ENCODE measurements at regions not wholly inside any gene's neighbourhood (a gene's known extent, or its start where the extent isn't known, plus 50 kb on each side); places are given as distances from the start of the nearest gene placed in this dataset.

DNA sequence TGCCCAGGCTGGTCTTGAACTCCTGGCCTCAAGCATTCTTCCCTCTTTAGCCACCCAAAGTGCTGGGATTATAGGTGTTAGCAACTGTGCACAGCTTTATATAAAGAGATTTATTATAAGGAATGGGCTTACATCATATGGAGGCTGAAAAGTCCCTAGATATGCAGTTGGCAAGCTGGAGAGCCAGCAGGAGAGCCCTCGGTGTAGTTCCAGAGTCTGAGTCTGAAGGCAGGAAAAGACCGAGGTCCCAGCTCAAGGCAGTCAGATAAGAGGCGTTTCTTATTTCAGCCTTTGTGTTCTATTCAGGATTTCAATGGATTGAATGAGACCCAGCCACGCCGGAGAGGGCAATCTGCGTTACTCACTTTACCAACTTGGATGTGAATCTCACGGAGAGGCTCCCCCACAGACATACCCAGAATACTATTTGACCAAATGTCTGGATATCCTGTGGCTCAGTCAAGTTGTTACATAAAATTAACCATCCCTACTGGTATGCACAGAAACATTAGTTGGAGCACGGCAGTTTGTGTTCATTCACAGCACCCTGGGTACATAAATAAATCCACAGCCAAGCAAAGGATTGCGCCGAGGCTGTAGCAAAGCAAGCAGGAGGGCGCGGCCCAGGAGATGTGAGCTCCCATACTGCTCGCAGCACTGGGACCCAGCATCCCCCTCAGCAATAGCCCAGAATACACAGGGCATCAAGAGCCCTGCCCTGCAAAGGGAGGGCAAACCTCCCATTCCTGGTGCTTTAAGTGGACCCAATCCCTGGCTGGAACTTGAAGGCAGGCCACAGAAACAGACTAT lies 158.4 kb upstream of the ZNF32 start:
- intact Hi-C loops (cut with micrococcal nuclease), result no loop called here

DNA sequence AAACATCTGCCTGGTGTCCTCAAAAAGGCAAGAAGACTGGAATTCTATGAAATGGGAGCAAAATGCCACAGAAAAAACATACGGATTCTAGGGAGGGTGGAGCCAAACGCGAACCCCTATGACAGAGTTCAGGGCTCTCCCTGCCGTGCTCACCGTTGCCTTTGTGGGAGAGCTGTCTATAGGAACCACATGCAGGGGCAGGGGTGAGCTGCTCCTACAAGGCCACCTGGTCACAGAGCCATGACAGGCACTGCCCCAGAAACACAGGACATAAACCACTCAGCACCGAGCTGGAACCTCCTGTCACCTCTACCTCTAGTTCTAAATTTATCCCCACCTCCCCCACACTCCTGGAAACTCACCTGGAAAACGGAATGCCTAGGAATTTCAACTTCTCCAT lies 155.1 kb upstream of the ZNF32 start:
- intact Hi-C loops (cut with micrococcal nuclease), result no loop called here

DNA sequence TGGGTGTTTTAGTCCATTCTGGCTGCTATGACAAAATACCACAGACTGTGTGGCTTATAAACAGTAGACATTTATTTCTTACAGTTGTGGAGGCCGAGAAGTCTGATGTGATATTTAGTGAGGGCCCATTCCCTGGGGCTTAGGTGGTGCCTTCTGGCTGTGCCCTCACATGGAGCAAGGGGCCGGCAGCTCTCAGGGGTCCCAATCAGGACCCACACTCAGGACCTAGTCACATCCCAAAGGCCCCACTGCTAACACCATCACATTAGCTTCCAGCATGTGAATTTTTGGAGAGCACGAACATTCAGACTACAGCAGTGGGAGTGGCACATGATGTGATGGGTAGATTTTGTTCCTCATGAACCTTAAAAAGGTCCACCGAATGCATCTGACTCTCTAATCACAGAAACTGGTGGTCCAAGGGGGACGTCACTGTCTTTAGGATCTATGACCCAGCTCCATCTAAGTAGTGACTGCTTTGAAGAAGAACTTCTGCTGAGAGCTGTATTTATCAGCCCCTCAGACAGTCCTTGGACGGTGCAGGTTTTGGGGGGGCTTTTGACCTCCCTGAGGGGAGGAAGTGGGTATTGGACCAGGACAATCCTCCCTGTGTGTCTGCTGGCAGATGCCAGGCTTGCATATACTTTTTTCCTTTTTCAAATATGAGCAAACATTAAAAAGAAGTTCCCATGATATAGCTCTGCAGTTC lies 154.5 kb upstream of the ZNF32 start:
- intact Hi-C loops (cut with micrococcal nuclease), result no loop called here

DNA sequence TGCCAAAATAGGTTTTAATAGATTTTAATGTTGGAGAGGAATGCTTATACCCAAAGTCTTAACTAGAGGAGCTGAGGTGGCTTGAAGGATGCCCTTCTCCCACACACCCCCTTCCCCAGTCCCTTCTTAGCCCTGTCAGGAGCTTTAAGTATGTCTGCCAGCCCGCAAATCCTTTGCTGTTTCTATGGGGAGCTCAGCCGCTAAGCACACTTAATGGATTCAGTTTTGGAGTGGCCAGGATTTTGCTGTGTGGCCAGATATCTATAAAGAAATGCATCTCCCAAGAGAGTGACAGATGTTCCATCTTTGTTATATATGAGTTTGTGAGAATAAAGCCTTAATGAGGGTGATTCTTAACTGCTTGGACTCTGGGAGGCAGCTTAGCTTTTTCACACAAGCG lies 152.9 kb upstream of the ZNF32 start:
- intact Hi-C loops (cut with micrococcal nuclease), result no loop called here

DNA sequence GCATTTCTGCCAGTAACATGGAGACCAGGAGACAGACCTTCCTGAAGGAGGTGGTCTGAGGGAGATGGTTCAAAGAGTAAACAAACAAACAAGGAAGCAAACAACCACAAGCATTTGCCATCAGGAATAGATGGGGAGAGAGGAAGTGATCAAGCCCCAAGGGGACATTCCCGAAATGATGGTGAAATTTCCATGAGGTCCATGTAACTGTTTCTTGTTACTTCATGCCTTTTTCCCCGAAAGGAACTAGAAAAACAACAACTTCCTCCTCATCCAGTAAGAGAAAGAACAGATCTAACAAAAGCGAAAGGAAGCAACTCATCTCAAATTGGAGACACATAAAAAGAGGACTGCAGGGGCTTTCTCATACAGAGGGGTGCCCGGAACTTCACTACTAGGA lies 152.5 kb upstream of the ZNF32 start:
- intact Hi-C loops (cut with micrococcal nuclease), result no loop called here

DNA sequence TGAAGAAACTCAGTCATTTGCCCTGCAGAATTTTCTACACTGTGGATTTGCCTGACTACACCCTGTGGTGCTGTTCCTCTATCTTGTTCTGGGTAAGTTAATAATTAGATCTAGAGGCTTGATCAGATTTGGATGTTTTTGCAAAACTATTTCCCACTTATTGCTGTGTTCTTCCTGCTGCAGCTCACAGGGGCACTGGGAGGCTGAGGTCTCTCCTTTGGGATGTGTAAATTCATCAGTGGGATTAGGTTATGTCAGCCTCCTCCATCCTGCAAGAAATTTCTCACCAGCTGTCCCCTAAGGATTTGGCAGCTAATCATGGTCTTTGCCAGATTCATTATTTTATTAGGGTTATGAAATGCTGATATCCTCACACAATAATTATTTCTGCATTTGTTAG lies 148.1 kb upstream of the ZNF32 start:
- intact Hi-C loops (cut with micrococcal nuclease), result no loop called here

DNA sequence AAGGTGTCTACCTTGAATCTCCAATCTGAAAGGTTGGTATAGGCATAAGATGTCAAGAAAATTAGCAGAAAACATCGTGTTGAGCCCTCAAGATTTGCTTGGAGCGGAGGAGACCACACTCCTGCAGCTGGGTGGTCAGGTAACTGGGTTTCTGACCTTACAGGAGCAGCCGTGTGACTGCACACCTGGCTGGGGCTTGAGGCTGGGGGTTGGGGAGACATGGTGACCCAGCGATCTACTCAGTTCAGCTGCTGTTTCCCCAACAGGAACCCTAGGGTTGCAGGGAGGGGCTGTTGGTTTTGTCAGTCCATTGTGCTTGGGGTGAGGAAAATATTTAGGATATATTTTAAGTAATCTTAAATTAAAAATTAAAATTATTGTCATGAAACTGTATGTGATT lies 147.0 kb upstream of the ZNF32 start:
- intact Hi-C loops (cut with micrococcal nuclease), result no loop called here

DNA sequence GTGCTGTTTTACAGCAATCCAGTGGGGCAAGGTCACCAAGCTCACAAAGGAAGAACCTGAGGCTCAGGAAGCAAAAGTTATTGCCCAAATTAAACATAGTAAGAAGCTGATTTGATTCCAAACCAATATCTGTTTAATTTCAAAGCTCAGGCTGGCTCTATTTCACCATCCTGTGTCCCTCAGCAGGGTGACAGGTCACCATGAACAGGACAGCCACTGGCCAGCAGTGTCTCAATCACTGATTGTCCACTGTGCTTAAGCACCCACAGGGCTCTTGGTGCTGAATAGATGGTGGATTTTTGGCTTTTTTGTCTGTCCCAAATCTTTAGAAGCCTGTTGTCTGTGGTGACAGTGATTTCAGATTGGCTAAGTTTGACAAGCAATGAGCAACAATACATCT lies 146.4 kb upstream of the ZNF32 start:
- intact Hi-C loops (cut with micrococcal nuclease), result no loop called here

DNA sequence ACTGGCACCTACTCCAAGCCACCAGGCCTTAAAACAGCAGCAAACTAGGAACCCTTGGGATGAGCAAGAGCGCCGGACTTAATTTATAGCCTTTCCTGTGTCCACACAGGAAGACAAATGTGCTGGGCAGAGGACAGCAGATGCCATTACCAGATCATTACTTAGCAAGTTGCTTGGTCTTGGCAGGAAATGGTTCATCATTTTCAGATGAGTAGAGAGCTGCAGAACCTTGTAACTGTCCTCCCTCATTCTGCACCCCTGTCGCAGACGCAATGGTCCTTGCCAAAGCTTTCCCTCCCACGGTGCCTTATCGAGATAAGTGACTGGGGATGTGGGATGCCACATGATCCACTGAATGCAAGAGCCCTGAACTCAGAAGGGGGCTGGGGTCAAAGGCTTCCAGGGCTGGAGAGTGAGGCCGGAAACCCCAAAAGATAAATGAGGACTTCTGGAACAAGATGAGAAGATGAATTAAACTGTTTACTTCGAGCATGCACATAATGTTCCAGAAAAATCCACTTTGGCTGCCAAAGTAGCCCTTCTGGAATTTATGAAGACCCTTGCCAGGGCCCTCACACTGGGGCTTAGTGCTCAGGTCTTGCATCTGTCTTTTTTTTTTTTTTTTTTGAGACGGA lies 145.6 kb upstream of the ZNF32 start:
- intact Hi-C loops (cut with micrococcal nuclease), result no loop called here

DNA sequence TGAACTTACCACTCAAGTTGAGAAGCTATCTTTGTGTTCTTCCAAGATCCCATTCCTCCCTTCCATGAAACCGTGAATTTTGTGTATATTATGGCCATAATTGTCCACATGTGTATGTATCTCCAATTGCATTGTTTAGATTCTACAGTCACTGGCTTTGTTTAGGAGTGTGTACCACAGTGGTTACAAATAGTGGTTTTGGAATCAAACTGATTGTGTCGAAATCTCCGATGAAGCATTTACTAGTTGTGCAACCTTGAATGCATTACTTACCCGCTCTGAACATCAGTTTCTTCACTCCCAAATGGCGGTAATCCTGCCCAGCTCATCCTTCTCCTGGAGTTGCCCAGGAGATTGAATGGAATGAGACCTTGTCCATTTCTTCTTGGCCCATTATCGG lies 145.0 kb upstream of the ZNF32 start:
- intact Hi-C loops (cut with micrococcal nuclease), result no loop called here

DNA sequence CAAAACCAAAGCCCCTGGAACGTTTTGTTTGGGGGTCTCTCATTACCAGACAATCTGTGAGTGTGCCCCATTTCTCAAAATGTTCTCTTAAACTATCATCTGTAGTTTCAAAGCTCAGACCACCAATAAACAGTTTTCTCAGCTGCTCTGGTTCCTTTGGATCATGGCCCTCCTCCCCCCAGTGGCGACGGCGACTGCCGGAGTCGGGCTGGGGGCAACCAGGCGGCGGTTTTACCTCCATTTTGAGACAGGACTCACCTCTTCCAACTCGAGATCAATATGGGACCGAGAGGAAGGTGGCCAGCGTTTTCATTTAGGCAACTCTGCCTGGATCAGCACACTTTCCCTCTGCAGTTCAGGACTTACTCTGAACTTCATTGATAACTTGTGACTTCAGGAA lies 141.5 kb upstream of the ZNF32 start:
- intact Hi-C loops (cut with micrococcal nuclease), result no loop called here

DNA sequence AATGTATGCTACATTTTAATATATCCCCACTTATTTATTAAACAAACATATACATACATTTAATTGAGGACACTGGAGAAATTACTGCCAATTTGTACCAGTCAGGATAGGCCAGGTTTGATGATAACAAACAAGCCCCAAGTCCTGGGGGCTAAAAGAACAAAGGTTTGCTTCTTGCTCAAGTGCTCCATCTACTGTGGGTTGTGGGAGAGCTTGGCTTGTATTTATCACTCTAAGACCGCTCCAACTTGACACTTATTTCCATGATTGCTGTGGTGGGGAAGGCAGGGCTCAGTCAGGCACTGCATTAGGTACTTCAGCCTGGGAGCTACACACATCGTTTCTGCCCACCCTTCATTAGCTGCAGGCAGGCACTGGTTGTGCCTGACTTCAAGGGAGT lies 136.6 kb upstream of the ZNF32 start:
- intact Hi-C loops (cut with micrococcal nuclease), result no loop called here

DNA sequence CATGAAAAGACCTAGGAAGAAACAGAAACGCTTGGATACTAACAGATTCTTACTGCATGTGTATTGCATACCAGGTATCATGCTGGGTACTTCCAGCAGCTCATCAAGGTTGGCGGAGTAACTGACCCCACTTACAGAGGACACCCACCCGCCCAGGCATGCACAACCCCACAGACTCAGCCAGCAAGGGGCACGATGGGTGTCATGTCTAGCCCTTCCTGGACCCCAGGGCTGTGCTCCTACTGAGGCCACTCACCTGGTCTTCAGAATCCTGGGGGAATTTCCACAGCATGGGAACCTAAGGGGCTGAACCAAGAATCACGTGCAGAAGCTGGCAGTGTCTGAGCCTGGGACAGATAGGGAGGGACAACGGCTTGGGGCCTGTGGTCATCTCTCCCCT lies 134.1 kb upstream of the ZNF32 start:
- intact Hi-C loops (cut with micrococcal nuclease), result loop anchor here (1.0 to 5.0 kb wide), 2 partner anchors 33 to 91 kb away; no protein-coding TSS in a partner anchor

DNA sequence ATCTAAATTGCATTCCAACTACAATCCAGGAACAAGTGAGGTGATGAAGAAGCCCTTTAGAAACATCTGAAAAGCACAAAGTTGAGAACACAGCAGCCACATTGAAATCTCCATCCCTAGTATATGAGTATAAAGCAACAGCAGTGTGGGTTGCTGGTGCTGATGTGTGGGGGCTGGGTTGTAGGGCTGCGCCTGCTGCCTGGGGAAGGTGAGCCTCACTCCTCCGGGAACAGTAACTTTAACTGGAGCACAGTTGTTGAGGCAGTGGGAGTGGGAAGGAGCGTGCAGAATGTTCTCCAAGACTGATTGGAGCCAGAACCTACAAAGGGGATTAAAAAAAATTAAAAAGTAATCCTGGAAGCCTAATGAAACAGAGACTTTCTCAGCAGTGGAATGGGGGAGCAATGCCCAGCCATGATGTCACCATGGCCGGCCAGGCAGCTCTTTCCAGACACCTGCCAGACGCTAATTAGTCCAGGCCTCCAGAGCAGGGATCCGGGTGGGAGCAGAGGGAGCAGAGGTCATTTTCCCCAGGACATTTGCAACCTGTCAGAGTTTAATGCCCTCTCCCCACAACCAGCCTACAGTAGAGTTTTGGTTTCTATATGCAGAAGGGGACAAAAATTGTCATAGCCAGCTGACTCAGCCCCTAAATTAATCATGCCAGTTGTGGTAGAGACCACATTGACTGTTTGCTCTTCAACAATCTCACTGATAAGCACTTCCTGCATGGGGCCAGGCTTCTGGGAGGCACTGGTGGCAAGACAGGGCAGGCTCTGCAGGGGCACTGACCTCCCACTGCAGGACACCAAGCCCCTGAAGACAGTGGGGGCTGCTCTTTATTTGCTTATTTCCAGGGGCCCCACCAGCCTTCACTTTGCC lies 133.0 kb upstream of the ZNF32 start:
- intact Hi-C loops (cut with micrococcal nuclease), result loop anchor here (1.0 to 5.0 kb wide), 2 partner anchors 35 to 89 kb away; no protein-coding TSS in a partner anchor

DNA sequence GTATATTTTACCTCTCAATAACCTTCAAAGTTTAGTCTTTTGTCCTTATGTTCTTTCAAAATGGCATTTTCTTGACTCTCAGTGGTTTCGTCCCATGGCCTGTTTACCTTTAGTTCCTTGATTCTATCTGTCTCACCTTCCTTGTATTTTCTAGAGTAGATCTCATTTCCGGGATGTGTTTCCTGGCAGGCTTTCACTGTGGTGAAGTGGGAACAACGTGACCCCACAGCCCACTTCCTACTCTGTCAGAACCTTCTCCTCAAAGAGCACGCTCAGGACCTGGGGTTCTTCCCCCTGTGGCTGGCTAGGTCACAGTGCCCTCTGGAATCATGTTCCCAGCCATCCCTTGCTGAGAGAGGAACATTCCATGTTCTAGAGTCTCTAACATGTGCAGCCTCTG lies 129.9 kb upstream of the ZNF32 start:
- intact Hi-C loops (cut with micrococcal nuclease), result no loop called here

DNA sequence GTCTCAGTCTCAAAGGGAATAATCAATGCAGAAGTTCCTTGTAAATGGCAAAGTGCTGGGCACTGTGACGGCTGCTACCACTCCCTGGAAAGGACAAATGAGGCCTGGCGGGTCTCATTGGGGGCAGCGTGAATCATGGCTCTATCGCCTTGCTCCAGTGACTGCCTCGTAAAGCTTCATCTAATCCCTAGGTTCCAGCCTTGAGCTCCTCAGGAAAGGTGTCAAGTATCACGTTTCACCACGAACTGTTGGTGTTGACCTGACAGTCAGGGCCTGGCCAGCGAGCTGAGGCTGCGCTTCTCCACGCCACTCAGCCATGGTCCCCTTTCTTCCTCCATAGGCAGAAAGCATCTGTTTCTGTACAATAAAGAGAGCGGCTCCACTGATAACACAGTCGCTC lies 126.7 kb upstream of the ZNF32 start:
- intact Hi-C loops (cut with micrococcal nuclease), result no loop called here

DNA sequence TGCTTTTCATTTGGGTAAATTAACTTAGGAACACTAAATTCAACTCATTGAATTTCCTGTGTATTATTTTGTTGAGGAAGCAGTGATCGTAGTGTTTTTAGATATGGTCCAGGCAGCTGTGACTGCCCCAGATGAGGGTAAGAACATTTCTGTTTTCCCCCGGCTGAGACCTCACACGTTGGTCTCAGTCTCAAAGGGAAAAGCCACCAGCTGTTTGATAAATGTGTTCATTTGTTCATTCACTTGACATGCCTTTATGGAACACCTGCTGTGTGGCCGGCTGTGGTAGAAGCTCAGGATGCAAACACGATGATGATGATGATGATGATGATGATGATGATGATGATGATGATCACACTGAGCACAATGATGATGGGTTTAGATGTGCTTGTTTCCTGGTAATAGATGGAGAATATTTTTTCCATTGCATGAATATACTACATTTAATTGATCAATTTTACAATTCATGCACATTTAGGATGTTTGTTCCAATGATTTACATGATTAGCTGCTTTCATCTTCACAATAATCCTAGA lies 125.6 kb upstream of the ZNF32 start:
- intact Hi-C loops (cut with micrococcal nuclease), result no loop called here

DNA sequence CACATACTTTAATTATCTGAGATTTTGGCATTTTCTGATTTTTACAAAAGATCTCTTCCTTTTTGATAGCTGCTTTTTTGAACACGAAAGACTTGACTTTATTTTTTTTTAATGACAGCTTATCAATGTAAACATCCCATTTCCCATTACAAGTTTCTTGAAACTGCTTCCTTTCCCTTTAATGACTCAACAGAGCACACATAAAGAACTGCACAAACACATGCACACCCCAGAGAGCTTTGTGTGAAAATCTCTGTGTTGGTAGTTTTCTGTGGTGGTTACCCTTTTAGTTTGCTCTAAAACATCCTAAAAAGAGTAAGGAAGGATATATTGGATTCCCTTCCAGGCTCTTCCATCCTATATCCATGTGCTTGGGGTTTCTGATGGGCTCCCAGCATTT lies 125.1 kb upstream of the ZNF32 start:
- intact Hi-C loops (cut with micrococcal nuclease), result no loop called here

DNA sequence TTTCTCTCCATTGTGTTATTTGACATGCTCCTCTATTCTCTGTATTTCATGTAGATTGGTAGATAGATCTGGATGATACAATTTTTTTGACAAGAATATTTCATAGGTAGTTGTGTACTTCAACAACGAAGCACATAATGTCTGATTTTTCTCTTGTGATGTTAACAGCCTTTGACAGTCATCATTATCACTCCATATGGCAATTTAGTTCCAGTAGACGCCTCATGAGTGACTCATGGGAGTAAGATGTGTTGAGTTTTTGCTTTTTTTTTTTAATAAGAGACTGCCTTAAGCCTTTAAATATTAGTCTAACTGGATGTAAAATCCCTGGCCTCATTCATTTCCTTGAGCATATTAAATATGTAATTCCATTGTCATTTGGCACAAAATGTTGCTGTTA lies 123.5 kb upstream of the ZNF32 start:
- intact Hi-C loops (cut with micrococcal nuclease), result no loop called here

DNA sequence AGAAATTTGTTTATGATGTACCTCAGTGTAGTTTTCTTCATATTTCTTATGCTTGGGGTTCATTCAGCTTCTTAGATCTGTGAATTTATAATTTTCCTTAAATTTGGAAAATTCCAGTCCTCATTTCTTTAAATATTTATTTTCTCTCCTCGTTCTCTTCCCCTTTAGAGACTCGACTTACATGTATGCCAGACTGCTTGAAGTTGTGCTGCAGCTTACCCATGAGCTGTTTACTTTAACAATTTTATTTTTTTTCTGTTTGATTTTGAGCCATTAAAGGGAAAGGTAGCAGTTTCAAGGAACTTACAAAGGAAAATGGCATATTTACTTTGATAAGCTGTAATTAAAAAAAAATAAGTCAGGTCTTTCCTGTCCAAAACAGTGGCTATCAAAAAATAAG lies 123.0 kb upstream of the ZNF32 start:
- intact Hi-C loops (cut with micrococcal nuclease), result no loop called here

DNA sequence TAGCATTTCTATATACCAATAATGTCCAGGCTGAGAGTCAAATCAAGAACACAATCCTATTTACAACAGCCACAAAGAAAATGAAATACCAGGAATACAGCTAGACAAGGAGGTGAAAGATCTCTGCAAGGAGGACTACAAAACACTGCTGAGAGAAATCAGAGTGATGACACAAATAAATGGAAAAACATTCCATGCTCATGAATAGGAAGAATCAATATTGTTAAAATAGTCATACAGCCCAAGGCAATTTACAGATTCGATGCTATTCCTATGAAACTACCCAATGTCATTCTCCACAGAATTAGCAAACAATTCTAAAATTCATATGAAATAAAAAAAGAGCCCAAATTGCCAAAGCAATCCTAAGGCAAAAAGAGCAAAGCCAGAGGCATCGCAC lies 116.8 kb upstream of the ZNF32 start:
- intact Hi-C loops (cut with micrococcal nuclease), result no loop called here
